Fibroblast of pulmonary artery (primary cell): ENCODE measurements at regions not wholly inside any gene's neighbourhood (a gene's known extent, or its start where the extent isn't known, plus 50 kb on each side); places are given as distances from the start of the nearest gene placed in this dataset.
"Not testable (repeated sequence)": the region's sequence is repeated elsewhere in the genome, so short reads cannot be mapped to it uniquely, and the experiment has no call there.

Experiments used
- DNase-seq: peaks from one replicate; pipeline ENCODE4 v3.0.0-alpha.2; 2010; ENCODE audit warnings: low read depth
- H3K4me3 ChIP-seq: replicated peaks from 2 replicates; pipeline ENCODE4 v1.5.1; 2011; ENCODE audit warnings: low read depth, mild to moderate bottlenecking, control low read depth, low read length, moderate library complexity
- TF ChIP-seq, protein P1 (sequence below): IDR thresholded peaks from 2 replicates; pipeline ENCODE4 v1.5.1; 2011; ENCODE audit warnings: mild to moderate bottlenecking, control low read depth, low read length, inconsistent platforms; ENCODE audit errors: missing control alignments

DNA sequence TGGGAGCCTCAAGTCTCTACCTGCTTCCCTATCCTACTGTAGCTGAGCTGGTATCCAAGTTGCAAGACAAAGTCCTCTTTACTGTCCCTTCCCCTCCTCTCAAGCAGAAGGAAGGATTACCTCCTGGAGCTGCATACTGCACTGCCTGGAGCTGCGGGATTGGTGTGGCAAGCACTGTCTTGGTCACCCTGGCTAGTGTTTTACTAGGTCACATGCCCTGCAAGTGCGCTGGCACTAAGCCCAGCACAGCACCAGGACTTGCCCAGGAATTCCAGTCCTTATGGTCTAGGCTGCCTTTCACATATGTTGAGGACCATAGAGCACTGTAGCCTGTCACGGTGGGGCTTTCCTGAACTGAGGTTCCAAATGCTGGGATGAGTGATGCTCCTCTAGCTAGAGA, 227.3 kb upstream of the ZC4H2 start:
- H3K4me3 ChIP-seq = no peak overlapping the region
- DNase-seq = no peak
- TF ChIP-seq, protein P1, sequence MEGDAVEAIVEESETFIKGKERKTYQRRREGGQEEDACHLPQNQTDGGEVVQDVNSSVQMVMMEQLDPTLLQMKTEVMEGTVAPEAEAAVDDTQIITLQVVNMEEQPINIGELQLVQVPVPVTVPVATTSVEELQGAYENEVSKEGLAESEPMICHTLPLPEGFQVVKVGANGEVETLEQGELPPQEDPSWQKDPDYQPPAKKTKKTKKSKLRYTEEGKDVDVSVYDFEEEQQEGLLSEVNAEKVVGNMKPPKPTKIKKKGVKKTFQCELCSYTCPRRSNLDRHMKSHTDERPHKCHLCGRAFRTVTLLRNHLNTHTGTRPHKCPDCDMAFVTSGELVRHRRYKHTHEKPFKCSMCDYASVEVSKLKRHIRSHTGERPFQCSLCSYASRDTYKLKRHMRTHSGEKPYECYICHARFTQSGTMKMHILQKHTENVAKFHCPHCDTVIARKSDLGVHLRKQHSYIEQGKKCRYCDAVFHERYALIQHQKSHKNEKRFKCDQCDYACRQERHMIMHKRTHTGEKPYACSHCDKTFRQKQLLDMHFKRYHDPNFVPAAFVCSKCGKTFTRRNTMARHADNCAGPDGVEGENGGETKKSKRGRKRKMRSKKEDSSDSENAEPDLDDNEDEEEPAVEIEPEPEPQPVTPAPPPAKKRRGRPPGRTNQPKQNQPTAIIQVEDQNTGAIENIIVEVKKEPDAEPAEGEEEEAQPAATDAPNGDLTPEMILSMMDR = no peak

DNA sequence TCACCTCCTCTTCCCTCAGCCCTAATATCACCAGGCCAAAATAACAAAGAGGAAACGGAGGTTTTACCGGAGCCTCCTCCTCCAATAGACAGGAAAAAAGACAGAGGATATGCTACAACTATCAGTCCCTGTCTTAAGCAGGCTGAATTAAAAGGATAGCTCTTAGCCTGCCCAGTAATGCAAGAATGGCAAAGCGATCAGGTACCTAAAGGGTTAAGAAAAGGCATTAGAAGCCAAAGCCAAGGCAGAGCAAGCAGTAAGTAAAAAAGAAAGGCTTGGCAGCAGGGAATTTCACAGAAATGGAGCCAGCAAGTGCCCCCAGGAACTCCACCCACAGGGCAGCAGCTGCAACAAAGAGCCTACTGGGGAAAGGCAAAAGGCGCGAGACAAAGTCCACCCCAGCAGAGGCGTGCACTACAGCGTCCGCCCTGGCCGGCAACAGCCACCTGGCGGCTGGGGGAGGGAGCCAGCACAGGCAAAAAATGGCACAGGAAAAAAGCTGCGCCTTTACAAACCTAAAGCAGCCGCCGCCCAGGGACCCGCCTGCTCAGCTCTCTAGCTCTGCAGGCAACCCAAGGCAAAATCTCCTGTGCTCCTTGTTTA, 220.6 kb upstream of the ZC4H2 start:
- DNase-seq = no peak
- H3K4me3 ChIP-seq = no peak overlapping the region
- TF ChIP-seq, protein P1 = no peak

DNA sequence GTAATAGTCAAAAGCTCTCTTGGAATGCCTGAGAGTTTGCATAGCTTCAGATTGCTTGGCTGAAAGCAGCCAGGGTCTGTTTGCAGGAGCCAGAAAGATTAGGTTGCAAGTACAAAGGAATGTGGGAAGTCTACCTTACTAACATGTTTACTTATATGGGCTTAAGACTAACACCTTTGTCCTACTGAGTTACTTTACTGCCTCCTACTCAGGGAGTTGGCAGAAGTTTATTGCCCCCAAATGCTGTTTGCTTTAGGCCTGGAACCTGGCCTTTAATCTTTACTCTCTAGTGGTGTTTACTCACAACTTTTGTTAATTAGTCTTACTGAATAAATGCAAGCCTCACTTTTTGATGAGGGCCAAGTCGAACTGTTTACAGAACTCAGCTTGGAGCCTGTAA, 219.4 kb upstream of the ZC4H2 start:
- no peak for DNase-seq
- H3K4me3 ChIP-seq = no peak overlapping the region

DNA sequence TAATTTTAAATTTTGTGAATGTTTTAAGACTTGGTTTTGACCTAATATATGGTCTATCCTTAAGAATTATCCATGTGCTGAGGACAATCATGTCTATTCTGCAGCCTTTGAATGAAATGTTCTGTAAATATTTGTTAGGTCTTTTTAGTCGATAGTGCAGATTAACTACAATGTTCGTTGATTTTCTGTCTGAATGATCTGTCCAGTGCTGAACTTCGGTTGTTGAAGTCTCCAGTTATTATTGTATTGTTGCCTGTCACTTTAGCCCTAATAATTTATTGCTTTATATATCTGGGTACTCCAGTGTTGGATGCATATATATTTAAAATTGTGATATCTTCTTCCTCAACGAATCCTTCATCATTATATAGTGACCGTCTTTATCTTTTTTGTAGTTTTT, 218.3 kb upstream of the ZC4H2 start:
- H3K4me3 ChIP-seq = no peak overlapping the region
- no peak for DNase-seq
- TF ChIP-seq, protein P1 = no peak

More for the DNA sequence above, 219.4 kb upstream of the ZC4H2 start:
- TF ChIP-seq, protein P1 = no peak

DNA sequence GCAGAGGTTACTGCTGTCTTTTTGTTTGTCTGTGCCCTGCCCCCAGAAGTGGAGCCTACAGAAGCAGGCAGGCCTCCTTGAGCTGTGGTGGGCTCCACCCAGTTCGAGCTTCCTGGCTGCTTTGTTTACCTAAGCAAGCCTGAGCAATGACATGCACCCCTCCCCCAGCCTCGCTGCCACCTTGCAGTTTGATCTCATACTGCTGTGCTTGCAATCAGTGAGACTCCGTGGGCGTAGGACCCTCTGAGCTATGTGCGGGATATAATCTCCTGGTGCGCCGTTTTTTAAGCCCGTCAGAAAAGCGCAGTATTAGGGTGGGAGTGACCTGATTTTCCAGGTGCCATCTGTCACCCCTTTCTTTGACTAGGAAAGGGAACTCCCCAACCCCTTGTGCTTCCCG, 187.1 kb upstream of the ZC4H2 start:
- DNase-seq, H3K4me3 ChIP-seq: not testable (repeated sequence)

DNA sequence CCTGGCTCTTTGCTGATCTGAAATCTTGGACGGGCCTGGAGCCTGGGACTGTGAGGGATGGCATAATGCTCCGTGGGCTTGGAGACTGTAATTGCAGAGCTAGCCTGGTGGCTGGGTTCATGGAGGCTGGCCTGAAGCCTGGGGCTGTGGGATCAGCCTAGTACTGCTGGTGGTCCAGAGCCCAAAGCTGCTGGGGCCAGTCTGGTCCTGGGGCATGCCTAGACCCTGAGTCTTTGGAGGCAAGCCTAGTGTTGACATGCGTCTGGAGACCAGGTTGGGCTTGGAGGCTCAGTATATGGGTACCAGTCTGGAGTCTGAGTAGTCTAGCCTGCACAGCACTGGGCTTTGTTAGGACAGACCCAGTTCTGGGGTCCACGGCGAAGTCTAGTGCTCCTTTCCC, 172.0 kb upstream of the ZC4H2 start:
- DNase-seq = no peak
- no peak overlapping the region for H3K4me3 ChIP-seq
- TF ChIP-seq, protein P1 = no peak

DNA sequence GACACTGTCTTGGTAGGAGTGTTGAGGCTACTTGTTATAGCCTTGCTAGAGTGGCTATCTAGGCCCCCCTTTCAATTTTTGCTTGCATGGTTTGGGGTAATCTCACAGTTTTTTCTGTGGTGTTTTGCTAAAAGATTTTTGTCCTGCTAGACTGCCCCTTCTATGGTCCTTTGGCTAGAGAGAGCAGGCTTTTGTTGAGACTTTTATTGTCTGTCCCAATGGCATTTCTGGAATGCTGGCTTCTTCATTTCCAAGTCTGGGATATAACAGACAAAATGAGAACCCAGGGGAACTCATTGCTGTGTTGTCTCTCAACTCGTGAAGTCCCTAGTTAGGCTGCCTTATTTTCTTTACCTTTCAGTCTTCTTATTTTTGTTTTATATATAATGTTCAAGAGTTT, 160.2 kb upstream of the ZC4H2 start:
- TF ChIP-seq, protein P1 = no peak
- DNase-seq = no peak
- H3K4me3 ChIP-seq = no peak overlapping the region
